ENCODE measurements at regions not wholly inside any gene's neighbourhood (a gene's known extent, or its start where the extent isn't known, plus 50 kb on each side); places are given as distances from the start of the nearest gene placed in this dataset.

DNA sequence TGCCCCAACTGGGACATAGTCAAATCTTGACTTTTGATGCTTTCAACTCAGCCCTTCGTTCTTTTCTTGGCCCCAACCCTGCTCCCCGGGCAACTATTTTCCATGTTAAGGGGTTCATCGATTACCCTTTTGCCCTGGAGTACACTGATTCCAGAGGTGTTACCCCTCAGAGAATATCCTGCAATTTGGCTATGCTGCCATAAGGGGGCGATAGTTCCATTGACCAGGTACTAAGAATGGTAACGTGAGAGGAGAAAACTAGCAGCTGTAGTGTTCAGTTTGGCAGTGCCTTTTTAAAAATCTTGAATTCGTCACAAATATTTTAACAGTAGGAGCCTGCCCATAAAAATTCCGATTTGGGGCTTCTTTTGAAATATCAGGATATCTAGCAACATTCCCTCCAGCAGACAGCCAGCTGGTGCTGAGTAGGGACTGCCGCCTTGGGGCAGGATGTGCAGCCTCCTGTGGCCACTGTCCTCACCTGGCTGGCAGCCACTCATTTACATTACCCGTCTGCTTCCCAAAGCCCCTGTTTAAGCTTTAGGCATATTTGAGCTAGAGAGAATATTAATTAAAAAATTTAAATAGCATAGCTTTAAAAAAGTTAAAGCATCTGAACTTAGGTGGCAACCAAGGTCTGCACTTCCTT, 146.3 kb upstream of the SKOR2 start:
- TF ChIP-seq, protein P1, sequence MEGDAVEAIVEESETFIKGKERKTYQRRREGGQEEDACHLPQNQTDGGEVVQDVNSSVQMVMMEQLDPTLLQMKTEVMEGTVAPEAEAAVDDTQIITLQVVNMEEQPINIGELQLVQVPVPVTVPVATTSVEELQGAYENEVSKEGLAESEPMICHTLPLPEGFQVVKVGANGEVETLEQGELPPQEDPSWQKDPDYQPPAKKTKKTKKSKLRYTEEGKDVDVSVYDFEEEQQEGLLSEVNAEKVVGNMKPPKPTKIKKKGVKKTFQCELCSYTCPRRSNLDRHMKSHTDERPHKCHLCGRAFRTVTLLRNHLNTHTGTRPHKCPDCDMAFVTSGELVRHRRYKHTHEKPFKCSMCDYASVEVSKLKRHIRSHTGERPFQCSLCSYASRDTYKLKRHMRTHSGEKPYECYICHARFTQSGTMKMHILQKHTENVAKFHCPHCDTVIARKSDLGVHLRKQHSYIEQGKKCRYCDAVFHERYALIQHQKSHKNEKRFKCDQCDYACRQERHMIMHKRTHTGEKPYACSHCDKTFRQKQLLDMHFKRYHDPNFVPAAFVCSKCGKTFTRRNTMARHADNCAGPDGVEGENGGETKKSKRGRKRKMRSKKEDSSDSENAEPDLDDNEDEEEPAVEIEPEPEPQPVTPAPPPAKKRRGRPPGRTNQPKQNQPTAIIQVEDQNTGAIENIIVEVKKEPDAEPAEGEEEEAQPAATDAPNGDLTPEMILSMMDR (IDR thresholded peaks at IDR 0.05; ENCODE audit: insufficient read depth in 1 of 2, low read depth in 1 of 2, low read length in 1 of 2, severe bottlenecking in 1 of 2, unreplicated experiment in 1 of 2): no peak
- H3K4me3 Mint-ChIP-seq (ENCODE audit: unreplicated experiment): no peak overlapping the region
- Histone ChIP-seq H3K9me3 (no peaks in the 10 kb centered on the region), H3K36me3 (ENCODE audit: control insufficient read depth, insufficient read depth, low read length) (no peaks in the 10 kb centered on the region), H3K4me3 (ENCODE audit: low read depth, low read length) (no peak overlapping the region), H3K4me1 (no peaks in the 10 kb centered on the region), H3K27me3 (replicated peaks; ENCODE audit: control insufficient read depth, insufficient read depth, low read length) (no peaks in the 10 kb centered on the region)
- CTCF ChIA-PET: interaction anchor here (0.7 kb wide), 1 partner anchor 608 kb away, joined by 3 read pairs; no protein-coding TSS in a partner anchor
- no peaks in the 10 kb centered on the region for H3K4me1 Mint-ChIP-seq (ENCODE audit: low read depth, unreplicated experiment)
- POLR2A ChIA-PET: no interaction called here
- intact Hi-C loops (cut with micrococcal nuclease; ENCODE audit: unreplicated experiment): no loop called here
- peaks cover 2% of the 10 kb centered on the region for H3K27me3 Mint-ChIP-seq (ENCODE audit: insufficient read depth, unreplicated experiment)
- no peak overlapping the region for H3K27ac Mint-ChIP-seq (ENCODE audit: unreplicated experiment)
- no peaks in the 10 kb centered on the region for H3K36me3 Mint-ChIP-seq (ENCODE audit: insufficient read depth, unreplicated experiment)
- H3K9me3 Mint-ChIP-seq (ENCODE audit: unreplicated experiment): no peaks in the 10 kb centered on the region
- no peak for DNase-seq
- no TSS peak for BruUV-seq (replicated peaks)

DNA sequence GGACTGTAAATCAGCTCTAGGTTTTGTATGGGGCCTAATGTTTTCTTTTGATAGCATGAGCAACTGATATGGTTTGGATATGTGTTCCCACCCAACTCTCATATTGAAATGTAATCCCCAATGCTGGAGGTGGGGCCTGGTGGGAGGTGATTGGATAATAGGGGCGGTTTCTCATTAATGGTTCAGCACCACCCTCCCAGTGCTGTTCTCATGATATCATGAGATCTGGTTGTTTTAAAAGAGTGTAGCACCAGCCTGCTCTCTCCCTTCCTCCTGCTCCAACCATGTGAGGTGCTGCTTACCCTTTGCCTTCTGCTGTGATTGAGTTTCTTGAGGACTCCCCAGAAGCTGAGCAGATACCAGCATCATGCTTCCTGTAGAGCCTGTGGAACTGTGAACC, 140.2 kb upstream of the SKOR2 start:
- no peaks in the 10 kb centered on the region for H3K27me3 ChIP-seq (replicated peaks; ENCODE audit: control insufficient read depth, insufficient read depth, low read length)
- intact Hi-C loops (cut with micrococcal nuclease; ENCODE audit: unreplicated experiment): no loop called here
- no TSS peak for BruUV-seq (replicated peaks)
- TF ChIP-seq, protein P1 (IDR thresholded peaks at IDR 0.05; ENCODE audit: insufficient read depth in 1 of 2, low read depth in 1 of 2, low read length in 1 of 2, severe bottlenecking in 1 of 2, unreplicated experiment in 1 of 2): no peak
- no peaks in the 10 kb centered on the region for H3K9me3 ChIP-seq
- no peaks in the 10 kb centered on the region for H3K4me1 ChIP-seq
- H3K4me1 Mint-ChIP-seq (ENCODE audit: low read depth, unreplicated experiment): no peaks in the 10 kb centered on the region
- no peak overlapping the region for H3K4me3 ChIP-seq (ENCODE audit: low read depth, low read length)
- H3K36me3 ChIP-seq (ENCODE audit: control insufficient read depth, insufficient read depth, low read length): no peaks in the 10 kb centered on the region
- H3K36me3 Mint-ChIP-seq (ENCODE audit: insufficient read depth, unreplicated experiment): no peaks in the 10 kb centered on the region
- peaks cover 3% of the 10 kb centered on the region for H3K27me3 Mint-ChIP-seq (ENCODE audit: insufficient read depth, unreplicated experiment)
- H3K9me3 Mint-ChIP-seq (ENCODE audit: unreplicated experiment): no peaks in the 10 kb centered on the region
- POLR2A ChIA-PET: no interaction called here
- CTCF ChIA-PET: no interaction called here
- no peak overlapping the region for H3K27ac Mint-ChIP-seq (ENCODE audit: unreplicated experiment)
- no peak for DNase-seq
- no peak overlapping the region for H3K4me3 Mint-ChIP-seq (ENCODE audit: unreplicated experiment)

DNA sequence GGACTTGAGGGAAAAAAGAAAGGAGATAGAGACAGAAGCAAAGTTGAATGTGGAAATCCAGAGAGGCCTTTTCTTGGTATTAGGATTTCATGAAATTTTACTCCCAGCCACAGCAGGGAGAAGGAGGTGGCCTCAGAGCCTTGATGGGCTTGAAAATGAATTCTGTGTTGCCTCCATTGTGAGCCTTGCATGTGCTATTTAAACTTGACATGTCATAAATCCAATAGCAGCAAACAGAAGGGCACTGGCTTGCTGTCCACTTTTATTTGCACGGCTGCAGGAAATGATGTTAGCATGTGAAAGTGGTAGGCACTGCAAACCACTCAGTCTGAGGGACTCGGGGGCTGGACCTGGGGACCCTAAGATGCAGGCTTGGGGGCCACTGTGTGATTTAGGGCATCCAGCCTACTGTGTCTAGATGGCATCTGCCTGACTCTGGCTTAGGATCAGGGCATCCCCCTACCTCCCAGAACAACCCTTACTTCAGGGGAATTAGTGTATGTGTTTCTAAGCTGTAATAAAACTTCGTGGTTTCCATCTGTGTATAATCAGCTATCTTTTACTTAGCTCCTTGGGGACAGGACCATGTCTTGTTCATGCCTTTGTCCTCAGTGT, 139.1 kb upstream of the SKOR2 start:
- CTCF ChIA-PET: interaction anchor here (0.7 kb wide), 1 partner anchor 11 kb away, joined by 4 read pairs; no protein-coding TSS in a partner anchor

More for the DNA sequence above, 139.1 kb upstream of the SKOR2 start:
- H3K36me3 ChIP-seq (ENCODE audit: control insufficient read depth, insufficient read depth, low read length): no peaks in the 10 kb centered on the region
- BruUV-seq (replicated peaks): no TSS peak
- no peaks in the 10 kb centered on the region for H3K27me3 ChIP-seq (replicated peaks; ENCODE audit: control insufficient read depth, insufficient read depth, low read length)
- Mint-ChIP-seq H3K27ac (ENCODE audit: unreplicated experiment) (no peak overlapping the region), H3K27me3 (ENCODE audit: insufficient read depth, unreplicated experiment) (peaks cover 3% of the 10 kb centered on the region), H3K9me3 (ENCODE audit: unreplicated experiment) (no peaks in the 10 kb centered on the region), H3K36me3 (ENCODE audit: insufficient read depth, unreplicated experiment) (no peaks in the 10 kb centered on the region), H3K4me3 (ENCODE audit: unreplicated experiment) (no peak overlapping the region), H3K4me1 (ENCODE audit: low read depth, unreplicated experiment) (no peaks in the 10 kb centered on the region)
- no peak overlapping the region for H3K4me3 ChIP-seq (ENCODE audit: low read depth, low read length)
- intact Hi-C loops (cut with micrococcal nuclease; ENCODE audit: unreplicated experiment): no loop called here
- H3K9me3 ChIP-seq: no peaks in the 10 kb centered on the region
- no peak for DNase-seq
- no peaks in the 10 kb centered on the region for H3K4me1 ChIP-seq
- TF ChIP-seq, protein P1 (IDR thresholded peaks at IDR 0.05; ENCODE audit: insufficient read depth in 1 of 2, low read depth in 1 of 2, low read length in 1 of 2, severe bottlenecking in 1 of 2, unreplicated experiment in 1 of 2): no peak
- POLR2A ChIA-PET: no interaction called here

Measured in Caco-2 (cell line).